B cell (primary cell): ENCODE measurements at regions not wholly inside any gene's neighbourhood (a gene's known extent, or its start where the extent isn't known, plus 50 kb on each side); places are given as distances from the start of the nearest gene placed in this dataset.

ENCODE experiments used
- ATAC-seq: fragments of 200-7000 bp; cut with Tn5 transposase; one replicate; pipeline ENCODE4 v1.10.0; 2021; ENCODE audit warnings: low read depth, mild to moderate bottlenecking, moderate number of reproducible peaks, moderate library complexity
- CTCF ChIA-PET: fragments of 350-600 bp; sonication (Branson Sonifier 250); formaldehyde crosslinking; loops from one replicate; lab custom pipeline; 2021; ENCODE audit warnings: antibody characterized with exemption, inconsistent platforms; lab: Charles Lee
- POLR2A ChIA-PET: fragments of 350-600 bp; sonication (Branson Sonifier 250); formaldehyde crosslinking; loops from one replicate; lab custom pipeline; 2021; ENCODE audit warnings: antibody characterized with exemption; lab: Charles Lee
- DNase-seq: peaks from one replicate; pipeline ENCODE4 v3.0.0; 2013
- H2AFZ ChIP-seq: 2 replicates; pipeline ENCODE4 v1.6.1; 2012; ENCODE audit warnings: mild to moderate bottlenecking, low read depth, low read length; ENCODE audit not compliant: insufficient read depth, poor library complexity, severe bottlenecking
- H3K27ac ChIP-seq, 2 donors: 1 replicate in 1 of 2; 2 replicates in 1 of 2; pipeline ENCODE4 v1.5.1; 2012 to 2013; ENCODE audit warnings: low read length in 2 of 2, mild to moderate bottlenecking in 2 of 2, moderate library complexity in 1 of 2
- H3K27me3 ChIP-seq, 4 experiments: fragments of 200-600 bp in 1 of 4; sonication (generic) in 1 of 4; replicated peaks in 1 of 4; 1 replicate in 2 of 4; 2 replicates in 2 of 4; pipeline versions ENCODE4 v1.6.1 to v1.7.0; 2013 to 2016; ENCODE audit warnings: low read length in 3 of 4, mild to moderate bottlenecking in 2 of 4, mixed read lengths in 1 of 4, moderate library complexity in 1 of 4; ENCODE audit not compliant: insufficient read depth in 4 of 4, control insufficient read depth in 3 of 4; ENCODE audit errors: control extremely low read depth in 1 of 4
- H3K36me3 ChIP-seq, 2 experiments: replicated peaks in 1 of 2; 1 replicate in 1 of 2; 2 replicates in 1 of 2; pipeline versions ENCODE4 v1.6.1 to v1.7.1; 2013; ENCODE audit warnings: low read length in 1 of 2; ENCODE audit not compliant: insufficient read depth in 2 of 2, control insufficient read depth in 1 of 2; ENCODE audit errors: control extremely low read depth in 1 of 2, extremely low read depth in 1 of 2
- H3K4me1 ChIP-seq, 2 donors: fragments of 200-600 bp in 1 of 2; sonication (generic) in 1 of 2; 1 replicate in 1 of 2; 2 replicates in 1 of 2; pipeline versions ENCODE4 v1.5.1 to v1.6.1; 2013 to 2017; ENCODE audit warnings: low read length in 2 of 2; ENCODE audit not compliant: control insufficient read depth in 2 of 2, insufficient read depth in 2 of 2
- H3K4me2 ChIP-seq: replicated peaks from 2 replicates; pipeline ENCODE3; 2012; ENCODE audit warnings: mild to moderate bottlenecking, low read depth, low read length; ENCODE audit not compliant: poor library complexity, severe bottlenecking
- H3K4me3 ChIP-seq, 5 experiments: fragments of 200-600 bp in 1 of 5; sonication (generic) in 1 of 5; 1 replicate in 3 of 5; 2 replicates in 2 of 5; pipeline versions ENCODE4 v1.5.1 to v1.7.0; 2011 to 2016; ENCODE audit warnings: low read length in 4 of 5, mild to moderate bottlenecking in 4 of 5, low read depth in 2 of 5, control low read depth in 1 of 5, moderate library complexity in 1 of 5; ENCODE audit not compliant: insufficient read depth in 1 of 5; ENCODE audit errors: control extremely low read depth in 1 of 5, extremely low read depth in 1 of 5
- H3K79me2 ChIP-seq: fragments of 200-600 bp; sonication (generic); one replicate; pipeline ENCODE4 v1.6.0; 2016; ENCODE audit warnings: low read length; ENCODE audit not compliant: control insufficient read depth, insufficient read depth
- H3K9ac ChIP-seq: fragments of 200-600 bp; sonication (generic); 2 replicates; pipeline ENCODE4 v1.6.1; 2017; ENCODE audit warnings: mild to moderate bottlenecking, low read length, moderate library complexity
- H3K9me3 ChIP-seq, 3 donors: one replicate each; pipeline versions ENCODE4 v1.6.1 to v1.7.1; 2013; ENCODE audit warnings: low read length in 2 of 3; ENCODE audit not compliant: control insufficient read depth in 2 of 3, insufficient read depth in 1 of 3; ENCODE audit errors: control extremely low read depth in 1 of 3
- H4K20me1 ChIP-seq: 2 replicates; pipeline ENCODE4 v1.6.0; 2012; ENCODE audit warnings: mild to moderate bottlenecking, low read length; ENCODE audit not compliant: insufficient read depth, control insufficient read depth, poor library complexity, severe bottlenecking
- H3K27ac Mint-ChIP-seq: one replicate; pipeline ENCODE4 v1.8.0; 2021; ENCODE audit warnings: mixed read lengths
- H3K27me3 Mint-ChIP-seq: one replicate; pipeline ENCODE4 v1.8.0; 2021; ENCODE audit warnings: mixed read lengths
- H3K4me1 Mint-ChIP-seq: one replicate; pipeline ENCODE4 v1.8.0; 2021; ENCODE audit warnings: mixed read lengths
- H3K4me3 Mint-ChIP-seq: one replicate; pipeline ENCODE4 v1.8.0; 2021; ENCODE audit warnings: mixed read lengths
- H3K9me3 Mint-ChIP-seq: one replicate; pipeline ENCODE4 v1.8.0; 2022; ENCODE audit warnings: mixed read lengths; ENCODE audit not compliant: insufficient read depth
- EZH2 ChIP-seq: IDR thresholded peaks from 2 replicates; pipeline ENCODE4 v1.6.1; 2012; ENCODE audit warnings: borderline replicate concordance, low read depth, mild to moderate bottlenecking, moderate library complexity, low read length; ENCODE audit not compliant: insufficient read depth, poor library complexity, severe bottlenecking
- WGBS: methylation state at CpG from one replicate; pipeline ENCODE4 v1.1.5; 2013; ENCODE audit warnings: missing lambda C conversion rate; ENCODE audit not compliant: insufficient coverage; 5-methylcytosine and 5-hydroxymethylcytosine counted together
- intact Hi-C: fragments of 100-400 bp; cut with micrococcal nuclease; formaldehyde crosslinking; loops from one replicate; pipeline ENCODE4 v1.10.0; 2022
- TF ChIP-seq, protein P1 (sequence below): fragments of 200-600 bp; IDR thresholded peaks from one replicate; pipeline ENCODE4 v1.8.0; 2022; ENCODE audit warnings: antibody characterized with exemption, mild to moderate bottlenecking

DNA sequence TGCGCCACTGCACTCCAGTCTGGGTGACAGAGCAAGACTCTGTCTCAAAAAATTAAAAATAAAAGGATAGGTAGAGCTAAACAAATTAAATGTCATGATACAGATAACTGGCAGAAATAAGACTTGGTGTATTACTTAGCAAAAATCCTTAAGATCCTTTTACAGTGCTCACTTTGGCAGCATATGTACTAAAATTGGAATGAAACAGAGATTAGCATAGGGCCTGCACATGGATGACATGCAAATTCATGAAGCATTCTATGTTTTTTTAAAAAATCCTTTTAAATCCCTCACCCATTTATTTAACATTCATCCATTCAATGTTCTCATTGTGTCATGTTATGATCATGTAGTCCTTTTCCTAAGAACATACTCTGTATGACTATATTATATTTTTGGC, 528.8 kb downstream of the CD83 start:
- WGBS = no CpG with 5 or more reads among the region's 1 CpG
- no peak overlapping the region for H3K27ac Mint-ChIP-seq
- ChIA-PET POLR2A (no interaction called here), CTCF (no interaction called here)
- Histone ChIP-seq H3K9me3 (no peaks in the 10 kb centered on the region), H4K20me1 (no peaks in the 10 kb centered on the region), H3K36me3 (no peaks in the 10 kb centered on the region), H3K4me2 (no peak overlapping the region), H3K4me1 (peaks cover 5 to 9% of the 10 kb centered on the region in 2 donors), H3K79me2 (no peaks in the 10 kb centered on the region), H3K9ac (no peak overlapping the region), H3K27me3 (no peaks in the 10 kb centered on the region), H3K27ac (no peak overlapping the region), H2AFZ (no peak overlapping the region), H3K4me3 (no peak overlapping the region)
- H3K4me1 Mint-ChIP-seq = peaks cover 22% of the 10 kb centered on the region
- H3K4me3 Mint-ChIP-seq = no peak overlapping the region
- H3K9me3 Mint-ChIP-seq = no peaks in the 10 kb centered on the region
- no peaks in the 10 kb centered on the region for H3K27me3 Mint-ChIP-seq
- TF ChIP-seq, protein P1, sequence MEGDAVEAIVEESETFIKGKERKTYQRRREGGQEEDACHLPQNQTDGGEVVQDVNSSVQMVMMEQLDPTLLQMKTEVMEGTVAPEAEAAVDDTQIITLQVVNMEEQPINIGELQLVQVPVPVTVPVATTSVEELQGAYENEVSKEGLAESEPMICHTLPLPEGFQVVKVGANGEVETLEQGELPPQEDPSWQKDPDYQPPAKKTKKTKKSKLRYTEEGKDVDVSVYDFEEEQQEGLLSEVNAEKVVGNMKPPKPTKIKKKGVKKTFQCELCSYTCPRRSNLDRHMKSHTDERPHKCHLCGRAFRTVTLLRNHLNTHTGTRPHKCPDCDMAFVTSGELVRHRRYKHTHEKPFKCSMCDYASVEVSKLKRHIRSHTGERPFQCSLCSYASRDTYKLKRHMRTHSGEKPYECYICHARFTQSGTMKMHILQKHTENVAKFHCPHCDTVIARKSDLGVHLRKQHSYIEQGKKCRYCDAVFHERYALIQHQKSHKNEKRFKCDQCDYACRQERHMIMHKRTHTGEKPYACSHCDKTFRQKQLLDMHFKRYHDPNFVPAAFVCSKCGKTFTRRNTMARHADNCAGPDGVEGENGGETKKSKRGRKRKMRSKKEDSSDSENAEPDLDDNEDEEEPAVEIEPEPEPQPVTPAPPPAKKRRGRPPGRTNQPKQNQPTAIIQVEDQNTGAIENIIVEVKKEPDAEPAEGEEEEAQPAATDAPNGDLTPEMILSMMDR = no peak
- no peak for TF ChIP-seq EZH2
- ATAC-seq (no peak), DNase-seq (no peak)
- intact Hi-C loops = no loop called here

- Mint-ChIP-seq H3K27me3 (no peaks in the 10 kb centered on the region), H3K4me3 (no peak overlapping the region), H3K27ac (no peak overlapping the region), H3K4me1 (peaks cover 17% of the 10 kb centered on the region), H3K9me3 (no peaks in the 10 kb centered on the region)
- Histone ChIP-seq H4K20me1 (no peaks in the 10 kb centered on the region), H2AFZ (no peak overlapping the region), H3K79me2 (no peaks in the 10 kb centered on the region), H3K4me1 (no peaks in the 10 kb centered on the region), H3K9me3 (no peaks in the 10 kb centered on the region), H3K4me2 (no peak overlapping the region), H3K27me3 (no peaks in the 10 kb centered on the region), H3K36me3 (no peaks in the 10 kb centered on the region), H3K4me3 (no peak overlapping the region), H3K27ac (no peak overlapping the region), H3K9ac (no peak overlapping the region)
- DNase-seq = no peak
- ChIA-PET CTCF (no interaction called here), POLR2A (interaction anchor here (0.7 kb wide), 1 partner anchor 19 kb away, joined by 5 read pairs; no protein-coding TSS in a partner anchor)
- no peak for ATAC-seq
- WGBS = 100% methylated on average over 4 of the region's 6 CpGs
- intact Hi-C loops = no loop called here
- TF ChIP-seq EZH2 = no peak
- TF ChIP-seq, protein P1 = no peak
These were observed 529.8 kb downstream of the CD83 start for GRCh38 chr6:14647357-14647756.
